ENCODE measurements at regions not wholly inside any gene's neighbourhood (a gene's known extent, or its start where the extent isn't known, plus 50 kb on each side); places are given as distances from the start of the nearest gene placed in this dataset.

DNA sequence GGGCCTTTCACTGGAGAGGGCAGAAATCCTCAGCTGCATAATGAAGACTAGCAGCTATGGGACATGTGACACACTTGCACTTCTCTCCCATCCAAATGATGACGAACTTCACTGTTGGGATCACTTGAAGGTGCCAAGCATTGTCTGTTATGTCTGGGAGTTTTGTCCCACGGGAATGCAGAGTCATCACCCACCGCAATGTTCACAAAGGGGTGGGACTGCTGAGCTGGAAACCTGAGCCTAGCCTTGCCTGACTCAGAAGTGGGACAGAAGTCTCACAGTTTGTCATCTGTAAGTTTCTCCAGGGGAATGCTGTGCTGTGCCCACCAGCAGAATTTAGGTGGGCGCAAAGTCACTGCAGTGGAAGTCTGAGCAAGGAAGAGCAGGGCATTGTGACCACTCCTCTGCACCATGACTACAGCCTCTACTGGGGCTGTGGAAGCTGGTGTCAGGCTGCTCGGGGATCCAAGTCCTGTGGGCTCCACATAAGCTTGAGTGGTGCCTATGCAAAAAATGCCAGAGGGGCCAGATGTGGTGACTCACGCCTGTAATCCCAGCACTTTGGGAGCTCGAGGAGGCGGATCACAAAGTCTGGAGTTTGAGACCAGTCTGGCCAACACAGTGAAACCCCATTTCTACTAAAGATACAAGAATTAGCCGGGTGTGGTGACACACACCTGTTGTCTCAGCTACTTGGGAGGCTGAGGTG, 472.0 kb upstream of the CNTNAP2 start:
- no peak for DNase-seq

DNA sequence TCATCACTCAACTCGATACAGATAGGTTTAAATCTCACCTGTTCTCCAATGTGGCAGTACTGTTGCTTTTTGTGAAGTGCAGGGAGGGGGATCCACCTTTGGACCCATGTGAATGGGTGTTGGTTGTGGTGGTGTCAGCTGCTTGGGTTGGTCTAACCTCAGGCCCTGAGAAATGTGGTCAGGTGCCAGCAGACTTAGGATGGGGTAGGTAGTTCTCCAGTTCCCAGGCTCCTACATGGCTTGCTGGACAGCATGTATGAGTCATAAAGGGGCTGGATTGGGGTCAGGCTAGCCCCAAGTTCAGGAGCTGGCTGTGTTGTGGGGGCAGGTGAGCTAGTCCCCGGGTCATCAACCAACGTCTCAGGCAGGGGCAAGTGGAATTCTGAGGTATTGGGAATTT, 472.6 kb upstream of the CNTNAP2 start:
- no peak for DNase-seq

DNA sequence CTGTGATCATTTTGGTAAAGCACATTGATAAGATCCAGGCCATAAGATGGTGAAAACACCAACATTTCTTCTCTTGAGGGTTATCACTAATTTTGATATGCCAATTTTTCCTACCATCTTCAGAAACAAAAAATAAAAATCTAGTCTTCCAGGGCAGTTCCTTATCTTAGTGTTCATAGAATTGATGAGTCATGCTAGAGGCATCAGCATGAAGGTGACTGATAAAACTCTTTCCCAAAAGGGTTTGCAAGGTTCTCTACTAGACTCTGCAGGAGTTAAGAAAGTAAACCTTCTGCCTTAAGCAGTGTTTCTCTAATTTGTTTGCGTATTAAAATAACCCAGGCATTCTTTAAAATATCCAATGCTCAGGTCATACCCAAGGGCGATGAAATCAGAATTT, 483.1 kb upstream of the CNTNAP2 start:
- DNase-seq, result no peak

DNA sequence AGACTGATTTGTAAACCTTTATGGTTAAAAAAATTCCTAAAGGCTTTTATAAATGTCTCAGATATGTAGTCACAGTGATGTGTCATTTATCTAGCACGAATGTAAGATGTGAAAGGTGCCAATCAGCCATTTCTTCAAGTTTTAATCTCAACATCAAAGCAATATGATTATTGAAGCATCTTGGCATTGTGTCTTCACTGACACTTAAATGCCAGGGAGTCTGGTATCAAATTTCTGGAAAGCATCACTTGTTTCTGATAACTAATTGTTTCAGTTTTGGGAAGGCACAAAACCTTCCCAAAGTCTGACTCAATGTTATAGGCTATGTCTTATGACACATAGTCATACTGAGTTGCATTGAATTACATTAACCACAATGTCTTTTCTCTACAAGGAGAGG, 492.0 kb upstream of the CNTNAP2 start:
- no peak for DNase-seq

- DNase-seq, result no peak
These were observed 510.6 kb upstream of the CNTNAP2 start for GRCh38 chr7:145605963-145606362.

GRCh38 chr7:145599376-145599775, 517.2 kb upstream of the CNTNAP2 start:
- DNase-seq, result no peak

DNA sequence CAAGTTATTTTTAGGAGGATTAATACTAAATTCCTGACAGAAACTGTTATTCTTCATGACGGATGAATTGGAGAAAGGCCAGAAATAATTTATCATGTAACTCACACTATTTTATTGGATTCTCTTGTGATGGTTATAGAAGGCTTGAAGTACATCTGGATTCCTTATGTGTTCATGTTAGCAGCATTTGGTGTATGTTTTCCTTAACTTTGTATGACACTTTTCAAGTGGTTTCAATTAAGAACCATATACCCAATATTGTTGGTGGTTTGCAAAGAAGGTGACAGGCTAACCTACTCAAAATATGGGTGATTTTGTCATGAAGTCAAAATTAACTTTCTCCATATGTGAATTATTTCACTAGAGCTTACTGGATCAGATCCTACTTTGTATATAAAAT, 532.2 kb upstream of the CNTNAP2 start:
- no peak for DNase-seq

GRCh38 chr7:145582742-145583303, 533.8 kb upstream of the CNTNAP2 start:
- no peak for DNase-seq

DNA sequence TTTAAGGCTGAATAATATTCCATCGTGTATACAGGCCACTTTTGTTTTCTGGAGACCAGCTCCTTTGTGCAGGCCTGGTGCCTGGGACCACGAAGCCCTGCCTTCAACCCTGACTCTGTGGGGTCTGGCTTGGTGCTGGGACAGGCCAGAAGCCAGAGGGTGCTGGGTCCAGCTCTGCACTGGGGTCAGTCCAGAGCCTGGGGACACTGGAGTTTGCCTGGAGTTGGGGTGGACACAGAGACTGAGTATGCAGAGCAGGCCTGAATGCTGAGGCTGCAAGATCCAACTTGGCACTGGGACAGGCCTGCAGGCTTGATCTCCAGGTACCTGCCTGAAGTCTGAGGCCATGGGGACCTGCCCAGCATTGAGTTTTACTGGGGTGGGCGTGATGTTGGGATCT, 558.8 kb upstream of the CNTNAP2 start:
- no peak for DNase-seq

- DNase-seq, result no peak
These were observed 573.4 kb upstream of the CNTNAP2 start for GRCh38 chr7:145543242-145543641.

DNA sequence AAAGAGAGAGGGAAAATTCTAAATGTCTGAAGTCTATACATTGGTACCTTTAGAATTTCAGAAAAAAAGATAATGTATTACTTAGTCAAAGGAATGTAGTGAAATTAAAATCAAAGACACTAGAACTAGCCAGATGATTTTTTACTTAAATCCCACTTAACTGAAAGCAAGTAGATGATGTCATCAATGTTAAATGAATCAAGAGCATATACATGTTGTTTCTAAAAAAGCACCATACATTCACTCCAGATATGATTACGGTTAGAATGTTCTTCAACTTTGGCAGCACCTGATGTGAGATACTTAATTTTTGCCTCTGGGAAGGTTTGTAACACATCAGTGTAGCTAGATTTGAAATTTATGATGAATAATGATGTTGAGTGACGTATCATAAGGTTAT, 576.7 kb upstream of the CNTNAP2 start:
- no peak for DNase-seq

- no peak for DNase-seq
These were observed 582.3 kb upstream of the CNTNAP2 start for GRCh38 chr7:145534301-145534700.

DNA sequence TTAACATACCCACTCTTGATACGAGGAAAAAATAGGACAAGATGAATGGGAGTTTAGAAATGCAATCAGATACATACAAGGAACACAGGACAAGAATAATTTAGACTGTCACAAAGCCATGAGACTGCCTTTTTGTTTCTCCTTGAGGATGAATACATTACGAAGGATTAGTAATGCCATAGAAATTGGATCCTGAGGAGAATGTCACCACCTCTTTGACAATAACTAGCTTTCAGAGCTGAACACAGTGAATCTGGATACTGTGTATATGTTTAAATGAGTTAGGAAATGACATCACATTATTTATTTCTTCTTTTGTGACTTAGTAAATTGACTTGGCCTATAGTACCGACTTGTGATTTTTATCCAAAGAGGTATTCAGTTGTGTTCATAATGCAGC, 596.3 kb upstream of the CNTNAP2 start:
- no peak for DNase-seq

DNA sequence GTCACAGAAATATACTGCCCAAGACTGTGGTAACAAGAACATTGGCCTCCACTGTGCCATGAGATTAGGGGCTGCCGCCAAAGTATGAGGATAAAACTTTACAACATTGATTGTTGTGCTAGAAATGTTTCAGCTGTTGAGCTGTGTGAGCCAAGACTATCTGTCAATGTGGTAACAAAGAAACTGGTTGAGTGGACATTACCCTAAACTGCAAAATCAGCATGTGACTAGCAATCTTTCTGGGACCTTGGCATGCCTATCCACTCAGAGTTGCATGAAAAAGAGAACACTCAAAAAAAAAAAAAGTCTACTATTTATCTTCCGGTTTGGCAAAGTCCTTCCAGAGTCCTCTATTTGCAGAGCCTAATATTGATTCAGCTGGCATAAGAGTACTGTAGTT, 605.6 kb upstream of the CNTNAP2 start:
- no peak for DNase-seq

DNA sequence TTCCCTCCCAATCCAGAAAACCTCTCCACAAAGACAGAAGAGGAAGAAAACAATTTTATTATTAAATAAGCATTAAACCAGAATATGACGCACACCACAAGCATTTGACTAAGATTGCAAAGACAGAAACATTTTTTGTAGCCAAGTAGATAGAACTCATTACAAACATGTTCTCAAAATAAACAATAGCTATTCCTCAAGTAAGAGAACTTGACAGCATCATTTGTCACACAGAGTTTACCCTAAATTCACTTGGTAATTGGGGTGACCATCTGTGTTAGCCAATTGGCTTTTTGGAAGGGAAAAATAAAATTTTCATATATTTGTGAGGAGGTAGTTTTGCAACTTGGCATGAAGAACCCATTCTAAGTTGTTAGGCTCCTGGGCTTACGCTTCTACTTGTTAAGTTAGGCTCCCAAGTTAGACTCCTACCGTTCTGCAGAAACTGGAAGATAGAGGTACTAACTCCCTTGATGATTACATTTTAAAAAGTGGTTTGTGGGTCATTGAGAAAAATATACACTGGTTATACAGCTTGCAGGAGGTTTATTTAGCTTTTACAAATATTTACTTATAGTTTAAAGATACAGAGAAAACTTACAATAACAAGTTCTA, 618.6 kb upstream of the CNTNAP2 start:
- no peak for DNase-seq

- no peak for DNase-seq
These were observed 626.2 kb upstream of the CNTNAP2 start for GRCh38 chr7:145490356-145490755.

DNA sequence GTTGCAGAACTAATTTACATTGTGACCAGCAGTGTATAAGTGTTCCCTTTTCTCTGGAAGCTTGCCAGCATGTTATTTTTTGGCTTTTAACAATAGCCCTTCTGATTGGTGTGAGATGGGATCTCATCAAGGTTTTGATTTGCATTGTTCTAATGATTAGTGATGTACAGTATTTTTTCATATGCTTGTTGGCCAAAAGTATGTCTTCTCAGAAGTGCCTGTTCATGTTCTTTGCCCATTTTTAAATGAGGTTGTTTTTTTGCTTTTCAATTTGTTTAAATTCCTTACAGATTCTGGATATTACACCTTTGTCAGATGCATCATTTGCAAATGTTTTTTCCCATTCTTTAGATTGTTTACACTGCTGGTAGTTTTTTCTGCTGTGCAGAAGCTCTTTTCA, 627.0 kb upstream of the CNTNAP2 start:
- no peak for DNase-seq

DNA sequence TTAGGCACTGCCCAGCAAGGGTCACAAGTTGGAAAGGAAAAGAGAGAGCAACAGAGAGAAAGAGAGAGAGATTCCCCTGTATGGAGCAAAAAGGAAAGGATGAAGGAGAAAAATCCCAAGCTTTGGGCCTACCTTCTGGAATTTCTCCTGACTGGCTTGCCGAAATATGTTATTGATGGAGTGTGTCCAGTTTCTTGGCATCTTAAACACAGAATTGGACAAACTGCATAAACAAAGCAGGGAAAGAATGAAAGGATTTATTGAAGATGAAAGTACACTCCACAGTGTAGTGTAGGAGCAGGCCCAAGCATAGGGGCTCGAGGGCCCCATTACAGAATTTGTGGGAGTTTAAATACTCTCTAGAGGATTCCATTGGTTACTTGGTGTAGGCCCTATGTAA, 627.8 kb upstream of the CNTNAP2 start:
- DNase-seq, result no peak

DNA sequence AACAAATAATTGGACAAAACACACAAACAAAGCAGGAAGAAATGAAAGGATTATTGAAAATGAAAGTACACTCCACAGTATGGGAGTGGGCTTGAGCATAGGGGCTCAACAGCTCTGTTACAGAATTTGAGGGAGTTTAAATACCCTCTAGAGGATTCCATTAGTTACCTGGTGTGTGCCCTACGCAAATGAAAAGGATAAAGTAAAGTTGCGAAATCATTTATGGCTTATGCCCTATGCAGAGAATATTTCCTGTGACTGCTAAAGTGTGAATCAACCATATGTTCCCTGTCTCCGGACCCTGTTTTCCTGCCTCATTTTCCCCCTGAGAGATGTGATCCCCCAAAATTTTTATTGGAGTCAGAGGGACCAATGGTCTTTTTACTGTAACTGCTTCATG, 634.6 kb upstream of the CNTNAP2 start:
- DNase-seq, result no peak

GRCh38 chr7:145478541-145478940, 638.1 kb upstream of the CNTNAP2 start:
- no peak for DNase-seq

- DNase-seq, result no peak
These were observed 638.3 kb upstream of the TPK1 start for GRCh38 chr7:145474009-145474686.

DNA sequence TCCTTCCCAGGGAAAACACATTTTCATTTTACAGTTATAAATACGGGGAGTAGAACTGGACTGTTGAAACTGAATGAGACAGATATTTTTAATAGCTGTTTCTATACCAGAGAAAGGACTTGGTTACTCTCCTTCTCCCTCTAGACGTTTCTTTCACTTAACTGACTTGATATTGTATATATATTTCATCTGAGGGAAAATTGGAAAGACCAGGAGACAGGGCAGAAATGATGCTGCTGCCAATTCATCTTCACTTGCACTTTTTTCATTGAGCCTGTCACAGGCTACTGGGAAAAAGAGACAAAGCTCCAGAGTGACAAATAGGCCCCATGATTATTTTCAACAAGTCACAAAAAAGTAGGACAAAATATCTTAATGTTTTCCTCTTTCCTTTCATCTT, 636.0 kb upstream of the TPK1 start:
- no peak for DNase-seq

DNA sequence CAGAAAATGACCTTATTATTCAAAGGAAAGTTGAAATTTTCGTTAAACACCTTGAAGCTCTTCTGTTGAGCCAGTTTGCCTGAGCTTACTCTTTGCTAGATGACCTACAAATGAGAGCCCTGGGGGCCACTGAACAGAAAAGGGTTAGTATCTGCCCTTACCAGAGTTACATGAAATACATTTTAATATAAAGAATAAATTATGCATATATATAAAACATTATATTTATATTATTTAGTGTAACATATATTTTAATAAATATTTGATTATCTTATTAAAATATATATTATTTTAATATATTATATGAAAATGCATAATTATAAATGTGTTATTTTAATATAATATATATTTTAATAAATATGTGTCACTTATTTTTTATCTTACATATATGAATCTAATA, 628.4 kb upstream of the TPK1 start:
- DNase-seq, result no peak

- DNase-seq, result no peak
These were observed 626.6 kb upstream of the TPK1 start for GRCh38 chr7:145462463-145462862.

Measured in T-helper 9 cell (primary cell).